ENCODE measurements at regions not wholly inside any gene's neighbourhood (a gene's known extent, or its start where the extent isn't known, plus 50 kb on each side); places are given as distances from the start of the nearest gene placed in this dataset.

DNA sequence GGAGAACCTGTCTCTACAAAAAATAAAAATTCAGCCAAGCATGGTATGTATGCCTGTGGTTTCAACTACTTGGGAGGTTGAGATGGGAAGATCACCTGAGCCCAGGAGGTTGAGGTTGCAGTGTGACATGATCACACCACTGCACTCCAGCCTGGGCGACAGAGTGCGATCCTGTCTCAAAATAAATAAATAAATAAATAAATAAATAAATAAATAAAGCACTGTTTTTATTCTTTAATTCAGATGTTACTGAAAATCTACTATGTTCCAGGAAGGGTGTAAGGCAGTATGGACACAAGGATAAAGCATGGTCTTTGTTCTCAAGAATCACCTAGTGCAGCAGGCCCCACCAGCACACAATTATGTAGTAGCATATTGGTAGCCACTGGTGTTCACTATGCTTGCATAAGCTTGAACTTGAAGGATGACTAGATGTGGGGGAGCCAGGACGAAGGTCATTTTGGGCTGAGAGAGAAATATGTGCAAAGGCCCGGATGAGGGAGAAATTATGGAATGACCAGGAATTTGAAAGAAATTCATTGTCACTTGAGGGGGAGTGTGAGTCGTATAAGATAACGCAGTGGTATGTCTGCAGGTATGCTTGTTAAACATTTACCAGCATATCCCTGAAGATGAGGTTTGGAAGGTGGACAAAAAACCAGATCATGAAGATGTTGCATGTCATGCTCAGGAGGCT is 70.2 kb upstream of the CD180 start:
- TF ChIP-seq POLR2AphosphoS5 (IDR thresholded peaks at IDR 0.05; ENCODE audit: low read depth, low read length) (no peak), CTCF (IDR thresholded peaks at IDR 0.05 in 2 of 3, conservative IDR thresholded peaks at IDR 0.05 in 1 of 3; ENCODE audit: borderline replicate concordance in 1 of 3, insufficient read depth in 1 of 3, low read depth in 2 of 3, low read length in 2 of 3) (no peak), POLR2A (IDR thresholded peaks at IDR 0.05; ENCODE audit: borderline replicate concordance, extremely low read depth, insufficient read depth, insufficient read length) (no peak), TCF7L2 (IDR thresholded peaks at IDR 0.05; ENCODE audit: borderline replicate concordance, extremely low read depth, insufficient read depth, insufficient read length) (no peak), YY1 (IDR thresholded peaks at IDR 0.05; ENCODE audit: extremely low read depth, insufficient replicate concordance, low read depth, low read length) (no peak), EZH2 (IDR thresholded peaks at IDR 0.05) (no peak), CEBPB (IDR thresholded peaks at IDR 0.05; ENCODE audit: low read depth) (no peak), RAD21 (IDR thresholded peaks at IDR 0.05; ENCODE audit: low read depth) (no peak), EGR1 (IDR thresholded peaks at IDR 0.05; ENCODE audit: low read depth) (no peak), EZH2phosphoT487 (IDR thresholded peaks at IDR 0.05; ENCODE audit: borderline replicate concordance) (no peak)
- TF ChIP-seq, protein P1, sequence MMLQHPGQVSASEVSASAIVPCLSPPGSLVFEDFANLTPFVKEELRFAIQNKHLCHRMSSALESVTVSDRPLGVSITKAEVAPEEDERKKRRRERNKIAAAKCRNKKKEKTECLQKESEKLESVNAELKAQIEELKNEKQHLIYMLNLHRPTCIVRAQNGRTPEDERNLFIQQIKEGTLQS (IDR thresholded peaks at IDR 0.05): no peak
